RWPE2 (cell line): ENCODE measurements at regions not wholly inside any gene's neighbourhood (a gene's known extent, or its start where the extent isn't known, plus 50 kb on each side); places are given as distances from the start of the nearest gene placed in this dataset.

ENCODE experiments used
- ATAC-seq: fragments of 200-7000 bp; cut with Tn5 transposase; 3 replicates; pipeline ENCODE4 v1.9.1; 2021; ENCODE audit warnings: low read depth
- DNase-seq: peaks from one replicate; pipeline ENCODE4 v3.0.0-alpha.2; 2020; ENCODE audit warnings: low spot score
- H3K27ac ChIP-seq: fragments of 450-650 bp; 2 replicates; pipeline ENCODE4 v1.5.1; 2017; ENCODE audit warnings: mild to moderate bottlenecking; ENCODE audit not compliant: poor library complexity, severe bottlenecking
- H3K27me3 ChIP-seq: fragments of 250-450 bp; sonication (Bioruptor Pico); 2 replicates; pipeline ENCODE4 v1.5.1; 2021; ENCODE audit warnings: mild to moderate bottlenecking, moderate library complexity; ENCODE audit not compliant: insufficient read depth, poor library complexity, severe bottlenecking
- H3K36me3 ChIP-seq: fragments of 250-450 bp; sonication (Bioruptor Pico); 2 replicates; pipeline ENCODE4 v1.5.1; 2020; ENCODE audit warnings: low read depth, mild to moderate bottlenecking, moderate library complexity
- H3K4me1 ChIP-seq: fragments of 250-450 bp; sonication (Bioruptor Pico); 2 replicates; pipeline ENCODE4 v1.5.1; 2021; ENCODE audit warnings: mild to moderate bottlenecking, moderate library complexity; ENCODE audit not compliant: insufficient read depth, poor library complexity, severe bottlenecking
- H3K4me3 ChIP-seq: fragments of 250-450 bp; sonication (Bioruptor Pico); 2 replicates; pipeline ENCODE4 v1.5.1; 2021; ENCODE audit warnings: mild to moderate bottlenecking, moderate library complexity; ENCODE audit not compliant: severe bottlenecking
- H3K9me3 ChIP-seq: fragments of 250-450 bp; sonication (Bioruptor Pico); 2 replicates; pipeline ENCODE4 v1.5.1; 2021; ENCODE audit warnings: mild to moderate bottlenecking, moderate library complexity; ENCODE audit not compliant: severe bottlenecking
- TF ChIP-seq, protein P1 (sequence below): fragments of 450-650 bp; IDR thresholded peaks from one replicate; pipeline ENCODE4 v1.5.1; 2017; ENCODE audit warnings: mild to moderate bottlenecking, moderate library complexity; ENCODE audit not compliant: poor library complexity, severe bottlenecking

DNA sequence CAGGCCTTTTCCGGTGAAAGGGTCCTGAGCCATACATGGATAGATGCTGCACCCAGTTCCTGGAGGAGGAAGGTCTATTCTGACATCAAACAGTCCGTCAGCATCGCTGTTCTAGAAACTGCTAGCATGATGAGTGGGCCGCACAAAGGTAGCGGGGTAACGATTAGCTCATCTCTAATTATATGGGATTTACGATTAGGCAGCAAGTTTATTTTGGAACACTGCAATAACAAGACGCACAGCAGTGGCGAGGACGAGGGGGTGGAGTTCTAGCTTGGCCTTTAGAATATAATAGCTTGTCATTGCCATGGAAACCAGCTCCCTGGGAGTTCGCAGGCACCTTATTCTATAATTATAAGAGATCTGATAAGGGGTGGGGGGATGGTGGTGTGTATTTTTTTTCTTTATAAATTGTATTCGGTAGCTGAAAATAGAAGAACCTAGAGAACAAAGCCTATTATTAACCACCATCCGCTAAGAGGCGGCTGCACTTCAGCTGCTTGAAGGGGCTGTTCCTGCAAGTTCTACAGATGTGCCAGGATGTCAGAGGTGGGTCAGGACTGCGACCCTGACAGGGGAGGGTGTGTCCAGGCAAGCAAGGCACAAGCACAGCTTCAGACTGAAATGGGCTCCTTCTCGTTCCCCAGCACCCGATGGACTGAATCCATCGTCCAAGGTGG lies 311.0 kb downstream of the AGTPBP1 start:
- ATAC-seq (no peak), DNase-seq (no peak)
- no peak overlapping the region for H3K4me3 ChIP-seq
- H3K36me3 ChIP-seq: no peaks in the 10 kb centered on the region
- H3K4me1 ChIP-seq: no peaks in the 10 kb centered on the region
- peaks cover 3% of the 10 kb centered on the region for H3K27me3 ChIP-seq
- TF ChIP-seq, protein P1, sequence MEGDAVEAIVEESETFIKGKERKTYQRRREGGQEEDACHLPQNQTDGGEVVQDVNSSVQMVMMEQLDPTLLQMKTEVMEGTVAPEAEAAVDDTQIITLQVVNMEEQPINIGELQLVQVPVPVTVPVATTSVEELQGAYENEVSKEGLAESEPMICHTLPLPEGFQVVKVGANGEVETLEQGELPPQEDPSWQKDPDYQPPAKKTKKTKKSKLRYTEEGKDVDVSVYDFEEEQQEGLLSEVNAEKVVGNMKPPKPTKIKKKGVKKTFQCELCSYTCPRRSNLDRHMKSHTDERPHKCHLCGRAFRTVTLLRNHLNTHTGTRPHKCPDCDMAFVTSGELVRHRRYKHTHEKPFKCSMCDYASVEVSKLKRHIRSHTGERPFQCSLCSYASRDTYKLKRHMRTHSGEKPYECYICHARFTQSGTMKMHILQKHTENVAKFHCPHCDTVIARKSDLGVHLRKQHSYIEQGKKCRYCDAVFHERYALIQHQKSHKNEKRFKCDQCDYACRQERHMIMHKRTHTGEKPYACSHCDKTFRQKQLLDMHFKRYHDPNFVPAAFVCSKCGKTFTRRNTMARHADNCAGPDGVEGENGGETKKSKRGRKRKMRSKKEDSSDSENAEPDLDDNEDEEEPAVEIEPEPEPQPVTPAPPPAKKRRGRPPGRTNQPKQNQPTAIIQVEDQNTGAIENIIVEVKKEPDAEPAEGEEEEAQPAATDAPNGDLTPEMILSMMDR: no peak
- no peak overlapping the region for H3K27ac ChIP-seq
- no peaks in the 10 kb centered on the region for H3K9me3 ChIP-seq

DNA sequence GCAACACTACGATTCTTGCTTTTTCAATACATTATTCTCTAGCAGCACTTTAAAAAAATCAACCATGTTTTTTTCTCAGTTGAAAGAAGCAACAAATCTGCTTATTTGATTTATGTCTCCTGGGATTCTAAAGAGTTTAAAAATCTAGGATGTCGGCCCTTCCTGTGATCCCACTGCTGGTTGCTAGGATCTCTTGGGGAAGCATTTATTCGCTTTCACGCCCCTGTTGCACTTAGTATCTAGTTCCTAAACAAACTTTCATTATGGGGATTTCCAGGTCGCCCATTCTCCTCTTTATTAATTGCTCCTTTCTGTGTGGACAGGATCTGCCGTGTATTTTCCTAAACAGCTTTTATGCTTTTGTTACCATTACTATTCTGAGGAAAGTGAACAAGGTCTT lies 313.5 kb downstream of the AGTPBP1 start:
- no peak for ATAC-seq
- H3K4me1 ChIP-seq: no peaks in the 10 kb centered on the region
- no peak for DNase-seq
- H3K4me3 ChIP-seq: no peak overlapping the region
- TF ChIP-seq, protein P1: no peak
- H3K27me3 ChIP-seq: no peaks in the 10 kb centered on the region
- H3K9me3 ChIP-seq: no peaks in the 10 kb centered on the region
- H3K27ac ChIP-seq: no peak overlapping the region
- H3K36me3 ChIP-seq: no peaks in the 10 kb centered on the region

DNA sequence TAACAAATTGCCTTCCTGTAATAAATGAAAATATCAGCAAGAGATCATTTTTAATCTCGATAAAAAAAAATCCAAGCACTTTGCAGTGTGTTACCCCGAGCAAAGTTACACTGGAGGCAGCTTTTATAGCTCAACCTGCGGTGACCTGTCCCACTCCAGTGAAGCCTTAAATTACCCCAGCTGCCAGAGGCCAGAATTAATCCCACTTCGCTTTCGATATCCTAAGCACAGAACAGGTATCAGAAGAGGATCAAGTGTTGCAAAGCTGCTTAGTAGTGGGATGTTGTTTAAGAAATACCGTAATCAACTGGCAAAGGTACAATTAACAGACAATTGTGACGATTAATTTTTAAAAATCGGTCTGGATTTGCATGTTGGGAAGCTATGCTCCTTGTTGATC lies 314.0 kb downstream of the AGTPBP1 start:
- TF ChIP-seq, protein P1: no peak
- no peaks in the 10 kb centered on the region for H3K36me3 ChIP-seq
- no peaks in the 10 kb centered on the region for H3K4me1 ChIP-seq
- H3K4me3 ChIP-seq: no peak overlapping the region
- no peak overlapping the region for H3K27ac ChIP-seq
- ATAC-seq (no peak), DNase-seq (no peak)
- no peaks in the 10 kb centered on the region for H3K27me3 ChIP-seq
- no peaks in the 10 kb centered on the region for H3K9me3 ChIP-seq

DNA sequence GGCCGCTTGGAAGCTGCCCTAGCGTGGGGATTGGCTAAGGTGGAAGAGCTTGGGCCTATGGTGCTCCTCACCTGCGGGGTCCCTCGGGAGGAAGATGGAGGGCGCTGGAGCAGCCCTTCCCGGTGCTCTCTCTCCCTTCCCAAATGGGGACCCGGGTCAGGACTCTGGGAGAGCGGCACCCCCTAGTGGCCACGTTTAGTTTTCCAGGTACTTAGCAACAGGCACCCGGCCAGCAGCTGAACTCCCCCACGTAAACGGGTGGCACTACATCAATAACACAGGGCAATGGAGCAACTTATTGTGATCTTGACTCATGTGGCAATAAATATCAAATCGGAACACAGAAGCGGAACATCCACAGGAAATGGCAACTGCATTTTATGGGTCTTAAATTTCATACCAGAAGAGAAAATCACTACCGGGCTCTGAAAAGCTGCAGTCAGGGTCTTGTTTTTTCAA lies 316.6 kb downstream of the AGTPBP1 start:
- ATAC-seq: peak; percentile 73
- H3K27me3 ChIP-seq: no peaks in the 10 kb centered on the region

DNA sequence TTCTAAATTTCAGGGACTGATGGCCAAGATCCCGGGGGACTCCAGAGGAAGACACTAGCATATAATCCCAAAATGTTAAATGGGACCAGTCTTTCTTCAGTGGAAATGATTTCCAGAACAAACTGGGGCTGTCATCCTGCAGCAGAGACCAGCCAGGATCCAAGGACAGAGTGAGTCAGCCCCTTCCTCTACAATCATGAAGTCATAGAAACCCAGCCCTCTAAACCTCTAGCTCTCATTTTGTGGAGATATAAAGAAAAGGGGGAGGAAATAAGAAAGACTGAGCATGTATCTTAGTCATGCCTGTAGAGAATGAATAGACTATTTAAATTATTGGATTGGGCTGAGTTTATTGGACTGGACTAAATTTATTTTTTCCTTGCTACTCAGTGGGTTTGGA lies 318.3 kb downstream of the AGTPBP1 start:
- H3K36me3 ChIP-seq: no peaks in the 10 kb centered on the region
- ATAC-seq (no peak), DNase-seq (no peak)
- no peak overlapping the region for H3K27ac ChIP-seq
- no peaks in the 10 kb centered on the region for H3K9me3 ChIP-seq
- TF ChIP-seq, protein P1: no peak
- H3K4me3 ChIP-seq: no peak overlapping the region
- H3K4me1 ChIP-seq: no peaks in the 10 kb centered on the region
- H3K27me3 ChIP-seq: no peaks in the 10 kb centered on the region

More for the DNA sequence above, 316.6 kb downstream of the AGTPBP1 start:
- Histone ChIP-seq H3K4me1 (no peaks in the 10 kb centered on the region), H3K36me3 (no peaks in the 10 kb centered on the region), H3K27ac (no peak overlapping the region), H3K9me3 (no peaks in the 10 kb centered on the region), H3K4me3 (no peak overlapping the region)
- TF ChIP-seq, protein P1: peak; percentile 83
- DNase-seq: no peak
